ENCODE measurements at regions not wholly inside any gene's neighbourhood (a gene's known extent, or its start where the extent isn't known, plus 50 kb on each side); places are given as distances from the start of the nearest gene placed in this dataset.

DNA sequence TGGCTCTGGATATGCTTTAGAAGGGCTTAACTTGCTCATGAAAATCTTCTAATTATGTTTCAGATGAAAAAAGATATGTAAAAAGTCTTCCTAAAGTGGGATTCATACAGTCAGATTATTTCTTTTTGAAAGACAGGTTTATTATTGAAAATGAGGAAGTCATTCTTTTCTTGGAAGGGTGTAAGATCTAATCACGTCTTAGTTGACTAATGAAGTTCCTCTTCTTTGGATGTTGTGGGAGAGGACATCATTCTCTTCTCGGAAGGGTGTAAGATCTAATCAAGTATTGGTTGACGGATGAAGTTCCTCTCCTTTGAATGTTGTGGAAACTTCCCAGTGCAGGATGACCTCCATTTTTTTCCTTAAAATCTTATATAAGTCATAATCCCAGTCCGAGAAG is 74.9 kb downstream of the ALG10 start:
- H3K9me3 Mint-ChIP-seq (ENCODE audit: low read depth): peaks cover 9% of the 10 kb centered on the region
- H3K4me3 Mint-ChIP-seq (ENCODE audit: unreplicated experiment): no peak overlapping the region
- TF ChIP-seq, protein P1, sequence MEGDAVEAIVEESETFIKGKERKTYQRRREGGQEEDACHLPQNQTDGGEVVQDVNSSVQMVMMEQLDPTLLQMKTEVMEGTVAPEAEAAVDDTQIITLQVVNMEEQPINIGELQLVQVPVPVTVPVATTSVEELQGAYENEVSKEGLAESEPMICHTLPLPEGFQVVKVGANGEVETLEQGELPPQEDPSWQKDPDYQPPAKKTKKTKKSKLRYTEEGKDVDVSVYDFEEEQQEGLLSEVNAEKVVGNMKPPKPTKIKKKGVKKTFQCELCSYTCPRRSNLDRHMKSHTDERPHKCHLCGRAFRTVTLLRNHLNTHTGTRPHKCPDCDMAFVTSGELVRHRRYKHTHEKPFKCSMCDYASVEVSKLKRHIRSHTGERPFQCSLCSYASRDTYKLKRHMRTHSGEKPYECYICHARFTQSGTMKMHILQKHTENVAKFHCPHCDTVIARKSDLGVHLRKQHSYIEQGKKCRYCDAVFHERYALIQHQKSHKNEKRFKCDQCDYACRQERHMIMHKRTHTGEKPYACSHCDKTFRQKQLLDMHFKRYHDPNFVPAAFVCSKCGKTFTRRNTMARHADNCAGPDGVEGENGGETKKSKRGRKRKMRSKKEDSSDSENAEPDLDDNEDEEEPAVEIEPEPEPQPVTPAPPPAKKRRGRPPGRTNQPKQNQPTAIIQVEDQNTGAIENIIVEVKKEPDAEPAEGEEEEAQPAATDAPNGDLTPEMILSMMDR (IDR thresholded peaks at IDR 0.05): no peak
- no peak for DNase-seq (ENCODE audit: low spot score)
- no peaks in the 10 kb centered on the region for H3K36me3 Mint-ChIP-seq (ENCODE audit: low read depth)
- no peak overlapping the region for H3K27ac Mint-ChIP-seq (ENCODE audit: unreplicated experiment)
- H3K27me3 Mint-ChIP-seq (ENCODE audit: low read depth): no peaks in the 10 kb centered on the region
- no peaks in the 10 kb centered on the region for H3K4me1 Mint-ChIP-seq (ENCODE audit: low read depth)

DNA sequence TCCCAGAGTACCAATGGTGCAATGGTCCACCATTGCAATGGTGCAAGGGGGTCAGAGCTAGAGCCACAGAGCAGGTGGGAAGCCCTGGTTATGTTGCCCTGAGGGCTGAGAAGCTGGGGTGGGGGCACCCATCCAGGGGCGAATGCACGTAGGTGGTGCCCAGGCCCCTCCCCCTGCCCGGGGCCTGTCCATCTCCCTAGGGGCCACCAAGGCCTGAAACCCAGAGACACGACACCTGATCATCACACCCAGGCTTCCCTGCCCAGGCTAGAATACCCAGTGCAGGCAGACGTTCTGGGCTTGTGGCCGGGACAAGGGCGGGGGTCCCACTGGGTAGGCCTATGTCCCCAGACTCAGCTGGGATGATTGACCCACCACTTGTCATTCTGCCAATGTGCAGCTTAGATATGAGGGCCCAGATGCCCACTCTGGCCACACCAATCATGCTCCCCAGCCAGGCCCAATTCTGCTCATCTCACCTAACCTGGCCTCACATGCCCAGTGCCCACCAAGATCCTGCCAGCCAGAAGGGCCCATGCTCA is 83.2 kb downstream of the ALG10 start:
- Mint-ChIP-seq H3K27ac (ENCODE audit: unreplicated experiment) (no peak overlapping the region), H3K36me3 (ENCODE audit: low read depth) (no peaks in the 10 kb centered on the region), H3K27me3 (ENCODE audit: low read depth) (no peaks in the 10 kb centered on the region), H3K4me3 (ENCODE audit: unreplicated experiment) (no peak overlapping the region), H3K4me1 (ENCODE audit: low read depth) (no peaks in the 10 kb centered on the region), H3K9me3 (ENCODE audit: low read depth) (peaks cover 12% of the 10 kb centered on the region)
- TF ChIP-seq, protein P1 (IDR thresholded peaks at IDR 0.05): no peak
- DNase-seq (ENCODE audit: low spot score): peak; percentile 38

DNA sequence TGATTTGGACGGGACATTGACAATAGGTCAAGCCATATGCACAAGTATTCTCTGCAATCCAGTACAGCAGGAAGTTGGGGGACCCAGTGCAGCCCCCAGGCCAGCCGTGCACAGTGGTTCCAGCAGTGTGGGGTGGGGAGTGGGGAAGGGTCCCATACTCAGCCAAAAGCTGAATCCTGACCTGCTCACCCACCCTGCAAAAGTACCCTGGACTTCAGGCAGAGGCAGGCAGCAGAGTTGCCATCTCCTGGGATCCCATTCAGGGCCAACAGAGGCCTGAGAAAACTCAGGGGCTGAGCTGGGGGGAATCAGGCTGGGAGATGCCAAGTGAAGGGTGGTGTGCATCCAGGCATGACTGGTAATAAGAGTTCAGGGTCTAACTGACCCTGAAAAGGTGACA is 83.9 kb downstream of the ALG10 start:
- Mint-ChIP-seq H3K9me3 (ENCODE audit: low read depth) (peaks cover 12% of the 10 kb centered on the region), H3K4me3 (ENCODE audit: unreplicated experiment) (no peak overlapping the region), H3K27ac (ENCODE audit: unreplicated experiment) (no peak overlapping the region), H3K27me3 (ENCODE audit: low read depth) (no peaks in the 10 kb centered on the region), H3K36me3 (ENCODE audit: low read depth) (no peaks in the 10 kb centered on the region), H3K4me1 (ENCODE audit: low read depth) (no peaks in the 10 kb centered on the region)
- TF ChIP-seq, protein P1 (IDR thresholded peaks at IDR 0.05): no peak
- DNase-seq (ENCODE audit: low spot score): peak; percentile 56

DNA sequence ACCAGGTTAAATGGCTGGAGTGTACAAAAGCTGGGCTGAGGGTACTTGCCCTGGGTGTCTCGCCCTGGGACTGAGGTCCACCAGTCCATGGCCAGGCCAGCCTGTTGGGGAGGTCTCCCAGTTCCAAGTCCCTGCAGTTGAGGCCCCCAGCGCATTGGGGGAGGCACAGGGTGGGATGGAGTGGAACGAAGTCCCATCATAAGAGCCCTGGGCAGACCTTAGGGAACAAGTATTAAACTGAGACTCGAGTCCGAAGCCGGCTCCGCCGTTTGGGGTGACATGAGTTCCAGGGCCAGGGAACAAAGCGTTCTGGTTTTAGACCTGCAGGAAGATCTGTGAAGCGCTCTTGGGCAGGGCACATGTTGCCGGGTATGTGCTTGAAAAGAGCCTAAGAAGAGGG is 84.7 kb downstream of the ALG10 start:
- Mint-ChIP-seq H3K4me3 (ENCODE audit: unreplicated experiment) (no peak overlapping the region), H3K27me3 (ENCODE audit: low read depth) (no peaks in the 10 kb centered on the region), H3K27ac (ENCODE audit: unreplicated experiment) (no peak overlapping the region), H3K9me3 (ENCODE audit: low read depth) (peaks cover 12% of the 10 kb centered on the region), H3K36me3 (ENCODE audit: low read depth) (no peaks in the 10 kb centered on the region), H3K4me1 (ENCODE audit: low read depth) (no peaks in the 10 kb centered on the region)
- peak; percentile 84 for DNase-seq (ENCODE audit: low spot score)
- TF ChIP-seq, protein P1 (IDR thresholded peaks at IDR 0.05): no peak

DNA sequence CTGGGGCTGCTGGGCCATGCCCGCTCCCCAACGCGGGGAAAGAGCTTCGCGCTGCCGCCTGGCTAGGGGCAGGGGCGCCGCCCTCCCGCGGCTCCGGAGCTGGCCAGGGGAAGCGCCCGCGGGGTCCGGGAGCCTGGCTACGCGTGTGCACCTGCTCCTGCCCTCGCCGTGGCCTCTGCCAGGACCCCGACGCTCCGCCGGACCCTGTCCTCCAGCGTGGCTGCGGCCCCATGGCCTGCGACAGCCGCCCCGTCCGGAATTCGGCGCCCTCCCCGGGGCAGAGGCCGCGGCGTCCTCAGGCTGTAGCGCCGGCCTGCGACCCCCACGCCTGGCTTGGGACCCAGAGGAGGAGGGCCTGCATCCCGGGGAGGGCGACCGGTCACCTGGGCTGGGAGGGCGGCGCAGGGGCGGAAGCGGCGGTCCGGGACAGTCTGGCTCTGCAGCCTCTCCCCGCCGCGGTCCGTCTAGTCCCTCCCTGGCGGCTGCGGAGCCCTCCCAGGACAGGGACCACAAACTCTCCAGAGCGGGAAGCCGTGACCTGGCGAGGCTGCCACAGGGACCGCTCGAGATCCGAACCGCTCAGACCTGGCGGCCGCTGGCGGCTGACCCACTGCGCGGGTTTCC is 85.6 kb downstream of the ALG10 start:
- DNase-seq (ENCODE audit: low spot score): peak; percentile 88
- Mint-ChIP-seq H3K4me3 (ENCODE audit: unreplicated experiment) (no peak overlapping the region), H3K27ac (ENCODE audit: unreplicated experiment) (no peak overlapping the region), H3K4me1 (ENCODE audit: low read depth) (no peaks in the 10 kb centered on the region), H3K27me3 (ENCODE audit: low read depth) (no peaks in the 10 kb centered on the region), H3K36me3 (ENCODE audit: low read depth) (no peaks in the 10 kb centered on the region), H3K9me3 (ENCODE audit: low read depth) (peaks cover 8% of the 10 kb centered on the region)
- TF ChIP-seq, protein P1 (IDR thresholded peaks at IDR 0.05): no peak

All from chondrocyte (in vitro differentiated cells).